GM23338 (cell line): ENCODE measurements at regions not wholly inside any gene's neighbourhood (a gene's known extent, or its start where the extent isn't known, plus 50 kb on each side); places are given as distances from the start of the nearest gene placed in this dataset.

ENCODE experiments used
- ATAC-seq: fragments of 200-7000 bp; cut with Tn5 transposase; 3 replicates; pipeline ENCODE4 v1.9.1; 2020
- DNase-seq: peaks from one replicate; pipeline ENCODE4 v3.0.0-alpha.2; 2015; ENCODE audit warnings: low spot score
- H2AFZ ChIP-seq: fragments of 200-600 bp; sonication (generic); 2 replicates; pipeline ENCODE4 v1.8.0; 2016; ENCODE audit warnings: antibody characterized with exemption, mild to moderate bottlenecking, moderate library complexity
- H3F3A ChIP-seq: fragments of 200-600 bp; sonication (generic); replicated peaks from 2 replicates; pipeline ENCODE4 v1.8.0; 2017; ENCODE audit warnings: antibody characterized with exemption, mixed run types, low read depth
- H3K27ac ChIP-seq: fragments of 200-600 bp; sonication (generic); 2 replicates; pipeline ENCODE4 v1.6.1; 2016; ENCODE audit warnings: low read depth
- H3K27me3 ChIP-seq: fragments of 200-600 bp; sonication (generic); 2 replicates; pipeline ENCODE4 v1.8.0; 2016; ENCODE audit warnings: mild to moderate bottlenecking, mixed run types, moderate library complexity; ENCODE audit not compliant: insufficient read depth
- H3K36me3 ChIP-seq: fragments of 200-600 bp; sonication (generic); 2 replicates; pipeline ENCODE4 v1.8.0; 2016; ENCODE audit warnings: mild to moderate bottlenecking; ENCODE audit not compliant: insufficient read depth
- H3K4me1 ChIP-seq: fragments of 200-600 bp; sonication (generic); 2 replicates; pipeline ENCODE4 v1.8.0; 2016; ENCODE audit warnings: mild to moderate bottlenecking, moderate library complexity; ENCODE audit not compliant: insufficient read depth
- H3K4me2 ChIP-seq: fragments of 200-600 bp; sonication (generic); 2 replicates; pipeline ENCODE4 v1.7.1; 2017; ENCODE audit warnings: mixed run types
- H3K4me3 ChIP-seq: fragments of 200-600 bp; sonication (generic); 2 replicates; pipeline ENCODE4 v1.6.1; 2016; ENCODE audit warnings: mixed run types
- H3K79me2 ChIP-seq: fragments of 200-600 bp; sonication (generic); replicated peaks from 2 replicates; pipeline ENCODE4 v1.8.0; 2017; ENCODE audit warnings: mild to moderate bottlenecking; ENCODE audit not compliant: insufficient read depth
- H3K9me2 ChIP-seq: fragments of 200-600 bp; sonication (generic); 2 replicates; pipeline ENCODE4 v1.8.0; 2017; ENCODE audit not compliant: insufficient read depth
- H4K20me1 ChIP-seq: fragments of 200-600 bp; sonication (generic); replicated peaks from 2 replicates; pipeline ENCODE4 v1.8.0; 2017; ENCODE audit warnings: mild to moderate bottlenecking; ENCODE audit not compliant: insufficient read depth
- H3K27ac Mint-ChIP-seq: 2 replicates; pipeline ENCODE4 v1.8.0; 2020; ENCODE audit warnings: inconsistent platforms, mild to moderate bottlenecking, moderate library complexity, mixed read lengths
- H3K27me3 Mint-ChIP-seq: 3 replicates; pipeline ENCODE4 v1.8.0; 2022; ENCODE audit warnings: low read depth, mild to moderate bottlenecking, moderate library complexity, mixed read lengths, inconsistent platforms; ENCODE audit not compliant: insufficient read depth, poor library complexity
- H3K36me3 Mint-ChIP-seq: 3 replicates; pipeline ENCODE4 v1.8.0; 2021; ENCODE audit warnings: low read depth, mild to moderate bottlenecking, inconsistent platforms, moderate library complexity, mixed read lengths
- H3K4me1 Mint-ChIP-seq: 3 replicates; pipeline ENCODE4 v1.8.0; 2020; ENCODE audit warnings: mild to moderate bottlenecking, inconsistent platforms, mixed read lengths
- H3K4me3 Mint-ChIP-seq: 3 replicates; pipeline ENCODE4 v1.8.0; 2021; ENCODE audit warnings: moderate library complexity, mild to moderate bottlenecking, inconsistent platforms, mixed read lengths
- H3K9me3 Mint-ChIP-seq: 3 replicates; pipeline ENCODE4 v1.8.0; 2020; ENCODE audit warnings: moderate library complexity, mild to moderate bottlenecking, inconsistent platforms, mixed read lengths
- CREB1 ChIP-seq: fragments of 250-450 bp; sonication (Bioruptor Pico); IDR thresholded peaks from 2 replicates; pipeline ENCODE4 v1.5.0; 2020; ENCODE audit warnings: low read depth, mild to moderate bottlenecking, moderate library complexity
- EZH2 ChIP-seq: fragments of 200-600 bp; sonication (generic); IDR thresholded peaks from one replicate; pipeline ENCODE4 v1.8.0; 2017; ENCODE audit warnings: antibody characterized with exemption, mild to moderate bottlenecking, low read depth; ENCODE audit not compliant: unreplicated experiment
- EZH2phosphoT487 ChIP-seq: fragments of 200-600 bp; sonication (generic); IDR thresholded peaks from one replicate; pipeline ENCODE4 v1.8.1; 2018; ENCODE audit warnings: antibody characterized with exemption; ENCODE audit not compliant: unreplicated experiment
- JUNB ChIP-seq: IDR thresholded peaks from one replicate; pipeline ENCODE4 v1.6.1; 2016; ENCODE audit warnings: antibody characterized with exemption; ENCODE audit not compliant: unreplicated experiment
- NANOG ChIP-seq: IDR thresholded peaks from 2 replicates; pipeline ENCODE4 v1.6.1; 2016; ENCODE audit warnings: antibody characterized with exemption, borderline replicate concordance
- POLR2AphosphoS5 ChIP-seq: IDR thresholded peaks from 2 replicates; pipeline ENCODE4 v1.6.1; 2016; ENCODE audit warnings: antibody characterized with exemption, low read depth
- STAT1 ChIP-seq: IDR thresholded peaks from one replicate; pipeline ENCODE4 v1.6.1; 2016; ENCODE audit warnings: antibody characterized with exemption; ENCODE audit not compliant: unreplicated experiment
- TF ChIP-seq, protein P1 (sequence below), 2 experiments: fragments of 200-600 bp in 1 of 2; sonication (generic) in 1 of 2; conservative IDR thresholded peaks; 2 replicates each; pipeline versions ENCODE4 v1.5.1 to v1.6.1; 2016 to 2017; ENCODE audit warnings: antibody characterized with exemption in 2 of 2, low read depth in 2 of 2, mild to moderate bottlenecking in 2 of 2, moderate library complexity in 1 of 2
- TF ChIP-seq, protein P2 (sequence below): IDR thresholded peaks from 2 replicates; pipeline ENCODE4 v1.6.1; 2016; ENCODE audit warnings: antibody characterized with exemption
- TF ChIP-seq, protein P3 (sequence below): fragments of 250-450 bp; sonication (Bioruptor Pico); IDR thresholded peaks from 2 replicates; pipeline ENCODE4 v1.5.0; 2020; ENCODE audit warnings: mild to moderate bottlenecking, moderate library complexity

DNA sequence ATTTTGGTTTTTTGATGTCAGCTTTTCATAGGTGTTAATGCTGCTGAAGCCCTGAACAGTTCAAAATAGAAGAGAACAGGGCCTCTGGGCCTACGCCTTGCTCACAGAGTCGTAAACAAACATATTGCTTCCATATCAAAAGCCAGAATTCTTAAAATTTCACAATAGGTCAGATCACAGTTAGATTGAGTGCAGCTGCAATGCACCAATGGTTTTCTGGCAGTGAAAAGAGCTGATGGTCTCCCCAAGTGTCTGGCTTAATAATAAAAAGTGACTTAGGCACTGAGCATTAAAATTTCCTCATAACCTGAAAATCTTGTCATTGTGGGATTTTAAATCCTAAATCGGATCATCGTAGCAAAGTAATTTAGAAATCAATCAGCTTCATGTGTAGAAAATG is 493.0 kb downstream of the CAAP1 start:
- H3K4me2 ChIP-seq, result no peak overlapping the region
- Mint-ChIP-seq H3K9me3 (no peaks in the 10 kb centered on the region), H3K36me3 (no peaks in the 10 kb centered on the region), H3K27ac (no peak overlapping the region), H3K4me1 (no peaks in the 10 kb centered on the region), H3K4me3 (no peak overlapping the region), H3K27me3 (no peaks in the 10 kb centered on the region)
- no peak overlapping the region for H3K4me3 ChIP-seq
- TF ChIP-seq EZH2 (no peak), JUNB (no peak), CREB1 (CRISPR knock-in tag) (no peak)
- TF ChIP-seq, protein P1, sequence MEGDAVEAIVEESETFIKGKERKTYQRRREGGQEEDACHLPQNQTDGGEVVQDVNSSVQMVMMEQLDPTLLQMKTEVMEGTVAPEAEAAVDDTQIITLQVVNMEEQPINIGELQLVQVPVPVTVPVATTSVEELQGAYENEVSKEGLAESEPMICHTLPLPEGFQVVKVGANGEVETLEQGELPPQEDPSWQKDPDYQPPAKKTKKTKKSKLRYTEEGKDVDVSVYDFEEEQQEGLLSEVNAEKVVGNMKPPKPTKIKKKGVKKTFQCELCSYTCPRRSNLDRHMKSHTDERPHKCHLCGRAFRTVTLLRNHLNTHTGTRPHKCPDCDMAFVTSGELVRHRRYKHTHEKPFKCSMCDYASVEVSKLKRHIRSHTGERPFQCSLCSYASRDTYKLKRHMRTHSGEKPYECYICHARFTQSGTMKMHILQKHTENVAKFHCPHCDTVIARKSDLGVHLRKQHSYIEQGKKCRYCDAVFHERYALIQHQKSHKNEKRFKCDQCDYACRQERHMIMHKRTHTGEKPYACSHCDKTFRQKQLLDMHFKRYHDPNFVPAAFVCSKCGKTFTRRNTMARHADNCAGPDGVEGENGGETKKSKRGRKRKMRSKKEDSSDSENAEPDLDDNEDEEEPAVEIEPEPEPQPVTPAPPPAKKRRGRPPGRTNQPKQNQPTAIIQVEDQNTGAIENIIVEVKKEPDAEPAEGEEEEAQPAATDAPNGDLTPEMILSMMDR (conservative IDR thresholded peaks at IDR 0.05; ENCODE audit: low read depth in 2 of 2), result no peak
- TF ChIP-seq, protein P2, sequence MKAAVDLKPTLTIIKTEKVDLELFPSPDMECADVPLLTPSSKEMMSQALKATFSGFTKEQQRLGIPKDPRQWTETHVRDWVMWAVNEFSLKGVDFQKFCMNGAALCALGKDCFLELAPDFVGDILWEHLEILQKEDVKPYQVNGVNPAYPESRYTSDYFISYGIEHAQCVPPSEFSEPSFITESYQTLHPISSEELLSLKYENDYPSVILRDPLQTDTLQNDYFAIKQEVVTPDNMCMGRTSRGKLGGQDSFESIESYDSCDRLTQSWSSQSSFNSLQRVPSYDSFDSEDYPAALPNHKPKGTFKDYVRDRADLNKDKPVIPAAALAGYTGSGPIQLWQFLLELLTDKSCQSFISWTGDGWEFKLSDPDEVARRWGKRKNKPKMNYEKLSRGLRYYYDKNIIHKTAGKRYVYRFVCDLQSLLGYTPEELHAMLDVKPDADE, result no peak
- H3K27ac ChIP-seq, result no peak overlapping the region
- H3K36me3 ChIP-seq, result no peaks in the 10 kb centered on the region
- no peaks in the 10 kb centered on the region for H3K9me2 ChIP-seq
- DNase-seq (no peak), ATAC-seq (no peak)
- H2AFZ ChIP-seq, result no peak overlapping the region; the same call in 1 of the 2 replicates
- no peaks in the 10 kb centered on the region for H3K27me3 ChIP-seq
- no peaks in the 10 kb centered on the region for H3K79me2 ChIP-seq
- no peaks in the 10 kb centered on the region for H4K20me1 ChIP-seq
- H3K4me1 ChIP-seq, result no peaks in the 10 kb centered on the region
- H3F3A ChIP-seq, result no peaks in the 10 kb centered on the region

DNA sequence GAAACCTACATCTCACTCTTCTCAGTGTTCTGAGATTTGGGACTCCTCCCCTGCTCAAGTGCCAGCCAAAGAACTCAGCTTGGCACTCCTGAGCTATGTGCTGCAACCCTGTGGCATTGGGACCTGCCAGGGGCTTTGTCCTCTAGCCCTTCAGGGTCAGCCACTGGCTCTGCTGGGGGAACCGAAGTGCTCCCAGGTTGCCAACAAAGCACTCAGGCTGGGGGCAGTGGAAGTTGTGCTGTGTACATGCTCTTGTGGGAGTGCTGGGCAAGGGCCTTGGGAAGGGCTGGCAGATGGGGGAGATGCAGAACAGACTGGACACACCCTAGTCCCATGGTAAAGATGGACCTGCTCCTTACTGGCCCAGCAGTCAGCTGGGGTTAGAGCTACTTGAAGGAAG is 498.6 kb downstream of the CAAP1 start:
- H3K36me3 ChIP-seq, result no peaks in the 10 kb centered on the region
- ATAC-seq, result no peak
- H3K27ac Mint-ChIP-seq, result no peak overlapping the region
- TF ChIP-seq, protein P1 (conservative IDR thresholded peaks at IDR 0.05; ENCODE audit: low read depth in 2 of 2), result no peak
- TF ChIP-seq EZH2 (no peak), NANOG (no peak), POLR2AphosphoS5 (no peak), CREB1 (CRISPR knock-in tag) (no peak), EZH2phosphoT487 (no peak), STAT1 (no peak)
- TF ChIP-seq, protein P3, sequence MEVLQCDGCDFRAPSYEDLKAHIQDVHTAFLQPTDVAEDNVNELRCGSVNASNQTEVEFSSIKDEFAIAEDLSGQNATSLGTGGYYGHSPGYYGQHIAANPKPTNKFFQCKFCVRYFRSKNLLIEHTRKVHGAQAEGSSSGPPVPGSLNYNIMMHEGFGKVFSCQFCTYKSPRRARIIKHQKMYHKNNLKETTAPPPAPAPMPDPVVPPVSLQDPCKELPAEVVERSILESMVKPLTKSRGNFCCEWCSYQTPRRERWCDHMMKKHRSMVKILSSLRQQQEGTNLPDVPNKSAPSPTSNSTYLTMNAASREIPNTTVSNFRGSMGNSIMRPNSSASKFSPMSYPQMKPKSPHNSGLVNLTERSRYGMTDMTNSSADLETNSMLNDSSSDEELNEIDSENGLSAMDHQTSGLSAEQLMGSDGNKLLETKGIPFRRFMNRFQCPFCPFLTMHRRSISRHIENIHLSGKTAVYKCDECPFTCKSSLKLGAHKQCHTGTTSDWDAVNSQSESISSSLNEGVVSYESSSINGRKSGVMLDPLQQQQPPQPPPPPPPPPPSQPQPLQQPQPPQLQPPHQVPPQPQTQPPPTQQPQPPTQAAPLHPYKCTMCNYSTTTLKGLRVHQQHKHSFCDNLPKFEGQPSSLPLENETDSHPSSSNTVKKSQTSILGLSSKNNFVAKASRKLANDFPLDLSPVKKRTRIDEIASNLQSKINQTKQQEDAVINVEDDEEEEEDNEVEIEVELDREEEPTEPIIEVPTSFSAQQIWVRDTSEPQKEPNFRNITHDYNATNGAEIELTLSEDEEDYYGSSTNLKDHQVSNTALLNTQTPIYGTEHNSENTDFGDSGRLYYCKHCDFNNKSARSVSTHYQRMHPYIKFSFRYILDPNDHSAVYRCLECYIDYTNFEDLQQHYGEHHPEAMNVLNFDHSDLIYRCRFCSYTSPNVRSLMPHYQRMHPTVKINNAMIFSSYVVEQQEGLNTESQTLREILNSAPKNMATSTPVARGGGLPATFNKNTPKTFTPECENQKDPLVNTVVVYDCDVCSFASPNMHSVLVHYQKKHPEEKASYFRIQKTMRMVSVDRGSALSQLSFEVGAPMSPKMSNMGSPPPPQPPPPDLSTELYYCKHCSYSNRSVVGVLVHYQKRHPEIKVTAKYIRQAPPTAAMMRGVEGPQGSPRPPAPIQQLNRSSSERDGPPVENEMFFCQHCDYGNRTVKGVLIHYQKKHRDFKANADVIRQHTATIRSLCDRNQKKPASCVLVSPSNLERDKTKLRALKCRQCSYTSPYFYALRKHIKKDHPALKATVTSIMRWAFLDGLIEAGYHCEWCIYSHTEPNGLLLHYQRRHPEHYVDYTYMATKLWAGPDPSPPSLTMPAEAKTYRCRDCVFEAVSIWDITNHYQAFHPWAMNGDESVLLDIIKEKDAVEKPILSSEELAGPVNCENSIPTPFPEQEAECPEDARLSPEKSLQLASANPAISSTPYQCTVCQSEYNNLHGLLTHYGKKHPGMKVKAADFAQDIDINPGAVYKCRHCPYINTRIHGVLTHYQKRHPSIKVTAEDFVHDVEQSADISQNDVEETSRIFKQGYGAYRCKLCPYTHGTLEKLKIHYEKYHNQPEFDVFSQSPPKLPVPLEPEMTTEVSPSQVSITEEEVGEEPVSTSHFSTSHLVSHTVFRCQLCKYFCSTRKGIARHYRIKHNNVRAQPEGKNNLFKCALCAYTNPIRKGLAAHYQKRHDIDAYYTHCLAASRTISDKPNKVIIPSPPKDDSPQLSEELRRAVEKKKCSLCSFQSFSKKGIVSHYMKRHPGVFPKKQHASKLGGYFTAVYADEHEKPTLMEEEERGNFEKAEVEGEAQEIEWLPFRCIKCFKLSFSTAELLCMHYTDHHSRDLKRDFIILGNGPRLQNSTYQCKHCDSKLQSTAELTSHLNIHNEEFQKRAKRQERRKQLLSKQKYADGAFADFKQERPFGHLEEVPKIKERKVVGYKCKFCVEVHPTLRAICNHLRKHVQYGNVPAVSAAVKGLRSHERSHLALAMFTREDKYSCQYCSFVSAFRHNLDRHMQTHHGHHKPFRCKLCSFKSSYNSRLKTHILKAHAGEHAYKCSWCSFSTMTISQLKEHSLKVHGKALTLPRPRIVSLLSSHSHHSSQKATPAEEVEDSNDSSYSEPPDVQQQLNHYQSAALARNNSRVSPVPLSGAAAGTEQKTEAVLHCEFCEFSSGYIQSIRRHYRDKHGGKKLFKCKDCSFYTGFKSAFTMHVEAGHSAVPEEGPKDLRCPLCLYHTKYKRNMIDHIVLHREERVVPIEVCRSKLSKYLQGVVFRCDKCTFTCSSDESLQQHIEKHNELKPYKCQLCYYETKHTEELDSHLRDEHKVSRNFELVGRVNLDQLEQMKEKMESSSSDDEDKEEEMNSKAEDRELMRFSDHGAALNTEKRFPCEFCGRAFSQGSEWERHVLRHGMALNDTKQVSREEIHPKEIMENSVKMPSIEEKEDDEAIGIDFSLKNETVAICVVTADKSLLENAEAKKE (CRISPR knock-in tag), result no peak

More for the DNA sequence above, 498.6 kb downstream of the CAAP1 start:
- no peak overlapping the region for H3K4me3 ChIP-seq
- no peak for DNase-seq
- Mint-ChIP-seq H3K36me3 (peaks cover 20% of the 10 kb centered on the region), H3K4me3 (no peak overlapping the region), H3K9me3 (peaks cover 21% of the 10 kb centered on the region), H3K4me1 (no peaks in the 10 kb centered on the region), H3K27me3 (no peaks in the 10 kb centered on the region)
- H3K79me2 ChIP-seq, result no peaks in the 10 kb centered on the region
- 0 out of 2 replicates have a peak, but pooled peaks cover 3% of the 10 kb centered on the region for H3K9me2 ChIP-seq
- no peaks in the 10 kb centered on the region for H3F3A ChIP-seq
- no peak overlapping the region for H3K27ac ChIP-seq
- no peaks in the 10 kb centered on the region for H4K20me1 ChIP-seq
- H3K4me2 ChIP-seq, result no peak overlapping the region
- H3K4me1 ChIP-seq, result no peaks in the 10 kb centered on the region
- no peak overlapping the region for H2AFZ ChIP-seq
- no peaks in the 10 kb centered on the region for H3K27me3 ChIP-seq
